ENCODE measurements at regions not wholly inside any gene's neighbourhood (a gene's known extent, or its start where the extent isn't known, plus 50 kb on each side); places are given as distances from the start of the nearest gene placed in this dataset.
"Not testable (repeated sequence)": the region's sequence is repeated elsewhere in the genome, so short reads cannot be mapped to it uniquely, and the experiment has no call there.

- Histone ChIP-seq H3K4me1 (no peaks in the 10 kb centered on the region), H3K27me3 (no peaks in the 10 kb centered on the region), H3K36me3 (no peaks in the 10 kb centered on the region), H3K27ac (no peak overlapping the region), H3K9me3 (no peaks in the 10 kb centered on the region), H3K4me3 (no peak overlapping the region)
- DNase-seq (ENCODE audit: extremely low spot score in 2 of 2): no peak
- no peak for TF ChIP-seq POLR2A (IDR thresholded peaks at IDR 0.05)
- no peak for TF ChIP-seq POLR2AphosphoS5 (IDR thresholded peaks at IDR 0.05; ENCODE audit: insufficient read depth in 1 of 2, low read depth in 1 of 2)
- no peak for TF ChIP-seq CTCF (IDR thresholded peaks at IDR 0.05)
- intact Hi-C loops (cut with DNase I): no loop called here
Measured at GRCh38 chr13:42380420-42381164, 108.6 kb downstream of the AKAP11 start.

- no peaks in the 10 kb centered on the region for H3K9me3 ChIP-seq
- no peak overlapping the region for H3K4me3 ChIP-seq
- TF ChIP-seq CTCF (IDR thresholded peaks at IDR 0.05): no peak
- no peak for TF ChIP-seq POLR2AphosphoS5 (IDR thresholded peaks at IDR 0.05; ENCODE audit: insufficient read depth in 1 of 2, low read depth in 1 of 2)
- no peak for TF ChIP-seq POLR2A (IDR thresholded peaks at IDR 0.05)
- no peak overlapping the region for H3K27ac ChIP-seq
- H3K36me3 ChIP-seq: no peaks in the 10 kb centered on the region
- no peaks in the 10 kb centered on the region for H3K27me3 ChIP-seq
- no peak for DNase-seq (ENCODE audit: extremely low spot score in 2 of 2)
- no peaks in the 10 kb centered on the region for H3K4me1 ChIP-seq
- intact Hi-C loops (cut with DNase I): no loop called here
Measured at GRCh38 chr13:42381165-42381425, 109.1 kb downstream of the AKAP11 start.

GRCh38 chr13:42381426-42381825 lies 109.5 kb downstream of the AKAP11 start:
- intact Hi-C loops (cut with DNase I); DNase-seq (ENCODE audit: extremely low spot score in 2 of 2); H3K36me3 ChIP-seq; H3K4me1 ChIP-seq; H3K27ac ChIP-seq; H3K4me3 ChIP-seq; H3K27me3 ChIP-seq; H3K9me3 ChIP-seq: not testable (repeated sequence)

- Histone ChIP-seq H3K4me3 (no peak overlapping the region), H3K27me3 (no peaks in the 10 kb centered on the region), H3K27ac (no peak overlapping the region), H3K36me3 (no peaks in the 10 kb centered on the region), H3K4me1 (no peaks in the 10 kb centered on the region), H3K9me3 (no peaks in the 10 kb centered on the region)
- intact Hi-C loops (cut with DNase I): no loop called here
- DNase-seq (ENCODE audit: extremely low spot score in 2 of 2): no peak
- TF ChIP-seq CTCF (IDR thresholded peaks at IDR 0.05) (no peak), POLR2AphosphoS5 (IDR thresholded peaks at IDR 0.05; ENCODE audit: insufficient read depth in 1 of 2, low read depth in 1 of 2) (no peak), POLR2A (IDR thresholded peaks at IDR 0.05) (no peak)
Measured at GRCh38 chr13:42383025-42383424, 111.1 kb downstream of the AKAP11 start.

- H3K27me3 ChIP-seq: no peaks in the 10 kb centered on the region
- DNase-seq (ENCODE audit: extremely low spot score in 2 of 2): no peak
- TF ChIP-seq POLR2A (IDR thresholded peaks at IDR 0.05): no peak
- TF ChIP-seq CTCF (IDR thresholded peaks at IDR 0.05): no peak
- TF ChIP-seq POLR2AphosphoS5 (IDR thresholded peaks at IDR 0.05; ENCODE audit: insufficient read depth in 1 of 2, low read depth in 1 of 2): no peak
- no peak overlapping the region for H3K4me3 ChIP-seq
- H3K9me3 ChIP-seq: no peaks in the 10 kb centered on the region
- H3K27ac ChIP-seq: no peak overlapping the region
- H3K36me3 ChIP-seq: no peaks in the 10 kb centered on the region
- no peaks in the 10 kb centered on the region for H3K4me1 ChIP-seq
- intact Hi-C loops (cut with DNase I): no loop called here
Measured at GRCh38 chr13:42384265-42384664, 112.3 kb downstream of the AKAP11 start.
